ENCODE measurements at regions not wholly inside any gene's neighbourhood (a gene's known extent, or its start where the extent isn't known, plus 50 kb on each side); places are given as distances from the start of the nearest gene placed in this dataset.

DNA sequence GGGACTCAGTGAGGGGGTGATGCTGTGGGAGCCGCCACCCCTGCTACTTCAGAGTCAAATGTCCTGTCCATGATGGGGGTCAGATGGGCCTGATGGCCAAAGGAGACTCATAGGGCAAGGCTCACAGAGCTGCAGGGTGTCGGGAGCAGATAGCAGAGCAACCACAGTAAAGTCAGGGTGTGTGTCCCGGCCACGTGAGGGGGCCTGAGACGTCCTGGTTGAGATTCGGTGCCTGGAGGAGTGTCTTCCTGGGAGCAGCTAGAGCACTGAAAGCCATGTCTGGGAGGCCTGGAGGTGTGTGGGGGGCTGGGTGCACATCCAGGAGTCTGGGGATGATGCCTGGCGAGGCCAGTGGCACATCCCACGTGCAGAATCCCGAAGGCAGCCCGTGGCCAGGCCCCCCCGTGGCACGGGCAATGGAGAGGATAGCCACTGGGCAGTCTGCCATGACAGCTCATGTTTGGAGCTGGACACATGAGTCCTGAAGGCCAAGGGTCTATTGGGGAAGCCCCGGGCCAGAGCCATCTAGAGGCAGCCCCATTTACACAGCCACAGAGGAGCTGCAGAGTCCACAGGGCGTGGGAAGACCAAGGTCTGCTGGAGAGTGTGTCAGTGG lies 308.0 kb upstream of the SFSWAP start:
- DNase-seq (ENCODE audit: low spot score): no peak
- TF ChIP-seq, protein P1, sequence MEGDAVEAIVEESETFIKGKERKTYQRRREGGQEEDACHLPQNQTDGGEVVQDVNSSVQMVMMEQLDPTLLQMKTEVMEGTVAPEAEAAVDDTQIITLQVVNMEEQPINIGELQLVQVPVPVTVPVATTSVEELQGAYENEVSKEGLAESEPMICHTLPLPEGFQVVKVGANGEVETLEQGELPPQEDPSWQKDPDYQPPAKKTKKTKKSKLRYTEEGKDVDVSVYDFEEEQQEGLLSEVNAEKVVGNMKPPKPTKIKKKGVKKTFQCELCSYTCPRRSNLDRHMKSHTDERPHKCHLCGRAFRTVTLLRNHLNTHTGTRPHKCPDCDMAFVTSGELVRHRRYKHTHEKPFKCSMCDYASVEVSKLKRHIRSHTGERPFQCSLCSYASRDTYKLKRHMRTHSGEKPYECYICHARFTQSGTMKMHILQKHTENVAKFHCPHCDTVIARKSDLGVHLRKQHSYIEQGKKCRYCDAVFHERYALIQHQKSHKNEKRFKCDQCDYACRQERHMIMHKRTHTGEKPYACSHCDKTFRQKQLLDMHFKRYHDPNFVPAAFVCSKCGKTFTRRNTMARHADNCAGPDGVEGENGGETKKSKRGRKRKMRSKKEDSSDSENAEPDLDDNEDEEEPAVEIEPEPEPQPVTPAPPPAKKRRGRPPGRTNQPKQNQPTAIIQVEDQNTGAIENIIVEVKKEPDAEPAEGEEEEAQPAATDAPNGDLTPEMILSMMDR (IDR thresholded peaks at IDR 0.05): no peak
- ATAC-seq (ENCODE audit: insufficient number of reproducible peaks, low FRiP score, low read depth): no peak
- H3K27me3 ChIP-seq (replicated peaks; ENCODE audit: insufficient read depth): no peaks in the 10 kb centered on the region
- H3K36me3 ChIP-seq: no peaks in the 10 kb centered on the region
- no peaks in the 10 kb centered on the region for H3K9me3 ChIP-seq
- no peaks in the 10 kb centered on the region for H3K4me1 ChIP-seq (ENCODE audit: control insufficient read depth in 1 of 2, low read depth in 2 of 2)
- no peak overlapping the region for H3K4me3 ChIP-seq
- no peak overlapping the region for H3K27ac ChIP-seq

DNA sequence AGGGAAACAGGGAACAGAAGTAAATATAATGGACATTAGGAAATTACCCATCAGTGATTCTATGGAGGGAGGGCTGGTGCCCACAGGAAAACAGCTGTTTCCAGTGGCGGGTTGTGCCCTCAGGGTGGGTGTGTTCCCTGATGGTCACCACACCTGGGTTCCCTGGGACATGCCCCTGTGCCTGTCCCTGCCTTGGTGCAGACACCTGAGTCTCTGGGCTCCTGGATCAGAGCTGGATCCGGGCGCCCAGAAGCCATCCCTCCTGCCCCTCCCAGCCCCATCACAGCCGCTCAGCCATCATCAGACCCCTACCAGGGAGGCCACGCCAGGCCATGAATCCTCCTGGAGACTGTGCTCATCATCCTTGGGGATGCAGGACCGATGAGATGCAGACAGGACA lies 307.2 kb upstream of the SFSWAP start:
- TF ChIP-seq, protein P1 (IDR thresholded peaks at IDR 0.05): no peak
- DNase-seq (ENCODE audit: low spot score) (no peak), ATAC-seq (ENCODE audit: insufficient number of reproducible peaks, low FRiP score, low read depth) (no peak)

DNA sequence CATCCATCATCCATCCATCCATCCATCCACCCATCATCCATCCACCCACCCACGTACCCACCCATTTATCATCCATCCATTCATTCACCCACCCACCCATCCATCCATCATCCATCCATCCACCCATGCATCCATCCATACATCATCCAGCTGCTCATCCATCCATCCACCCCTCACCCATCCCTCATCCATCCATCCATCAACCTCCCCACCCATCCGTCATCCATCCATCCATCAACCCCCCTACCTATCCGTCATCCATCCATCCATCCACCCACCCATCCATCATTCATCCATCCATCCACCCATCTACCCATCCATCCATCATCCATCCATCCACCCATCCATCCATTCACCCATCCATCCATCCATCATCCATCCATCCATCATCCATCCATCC lies 306.2 kb upstream of the SFSWAP start:
- TF ChIP-seq, protein P1 (IDR thresholded peaks at IDR 0.05): no peak
- ATAC-seq (ENCODE audit: insufficient number of reproducible peaks, low FRiP score, low read depth): no peak
- Histone ChIP-seq H3K4me1 (ENCODE audit: control insufficient read depth in 1 of 2, low read depth in 2 of 2) (no peaks in the 10 kb centered on the region), H3K27ac (no peak overlapping the region), H3K9me3 (no peaks in the 10 kb centered on the region), H3K27me3 (replicated peaks; ENCODE audit: insufficient read depth) (no peaks in the 10 kb centered on the region), H3K4me3 (no peak overlapping the region), H3K36me3 (no peaks in the 10 kb centered on the region)
- DNase-seq (ENCODE audit: low spot score): no peak

More for the DNA sequence above, 307.2 kb upstream of the SFSWAP start:
- no peaks in the 10 kb centered on the region for H3K9me3 ChIP-seq
- H3K27me3 ChIP-seq (replicated peaks; ENCODE audit: insufficient read depth): no peaks in the 10 kb centered on the region
- H3K4me1 ChIP-seq (ENCODE audit: control insufficient read depth in 1 of 2, low read depth in 2 of 2): no peaks in the 10 kb centered on the region
- no peak overlapping the region for H3K4me3 ChIP-seq
- no peak overlapping the region for H3K27ac ChIP-seq
- H3K36me3 ChIP-seq: no peaks in the 10 kb centered on the region

DNA sequence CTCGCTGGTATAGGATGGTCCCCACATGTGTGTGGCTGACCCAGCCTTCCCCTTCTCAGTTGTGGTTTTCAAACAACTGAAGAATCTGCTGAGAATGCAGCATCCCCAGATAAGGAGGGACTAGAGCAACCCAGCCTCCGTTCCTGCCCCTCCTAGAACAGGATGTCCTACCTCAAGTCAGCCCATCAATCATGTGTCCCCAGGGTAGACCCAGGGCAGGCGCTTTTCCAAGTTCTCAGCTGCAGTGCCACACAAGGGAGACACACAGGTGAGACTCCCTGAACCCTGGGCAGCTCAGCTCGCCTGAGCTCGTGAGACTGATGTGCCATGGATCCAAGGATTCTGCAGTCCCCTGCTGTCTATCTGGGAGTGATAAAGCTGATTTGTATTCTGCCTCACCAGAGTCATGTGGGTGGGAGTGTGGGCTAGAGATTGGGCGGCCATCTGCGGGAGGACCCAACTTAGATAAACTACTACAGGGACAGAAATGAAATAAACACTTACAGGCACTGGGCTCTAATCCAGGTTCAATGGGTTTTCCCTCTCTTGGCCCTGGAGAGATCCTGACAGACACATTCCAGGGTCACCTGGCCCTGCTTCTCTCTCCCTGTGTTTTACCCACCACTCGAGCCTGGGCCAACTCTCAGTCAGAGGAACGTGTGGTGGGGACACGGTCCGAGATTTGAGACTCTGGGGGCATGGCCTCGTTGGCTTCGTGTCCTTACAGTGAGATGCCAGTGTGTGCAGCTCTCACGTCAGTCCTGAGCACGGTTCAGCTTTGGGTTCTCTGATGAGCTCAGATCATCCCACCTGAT lies 303.5 kb upstream of the SFSWAP start:
- H3K9me3 ChIP-seq: no peaks in the 10 kb centered on the region
- no peak overlapping the region for H3K4me3 ChIP-seq
- no peaks in the 10 kb centered on the region for H3K36me3 ChIP-seq
- no peaks in the 10 kb centered on the region for H3K27me3 ChIP-seq (replicated peaks; ENCODE audit: insufficient read depth)
- no peaks in the 10 kb centered on the region for H3K4me1 ChIP-seq (ENCODE audit: control insufficient read depth in 1 of 2, low read depth in 2 of 2)
- DNase-seq (ENCODE audit: low spot score) (no peak), ATAC-seq (ENCODE audit: insufficient number of reproducible peaks, low FRiP score, low read depth) (no peak)
- TF ChIP-seq, protein P1 (IDR thresholded peaks at IDR 0.05): no peak
- H3K27ac ChIP-seq: no peak overlapping the region

DNA sequence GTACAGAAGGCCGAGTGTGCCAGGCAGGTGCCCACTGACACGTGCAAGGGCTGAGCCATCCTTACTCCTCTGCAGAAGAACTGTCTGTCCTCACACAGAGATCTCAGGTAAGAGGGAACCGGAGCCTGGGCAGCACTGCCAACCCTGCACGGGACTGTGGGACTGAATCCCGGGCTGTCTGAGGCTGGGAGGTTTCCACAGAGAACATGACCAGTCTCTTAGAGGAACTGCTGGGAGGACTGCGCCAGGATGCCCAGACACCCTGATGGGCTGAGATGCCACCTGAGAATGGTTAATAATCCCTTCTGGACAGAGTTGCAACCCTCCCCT lies 302.9 kb upstream of the SFSWAP start:
- Histone ChIP-seq H3K27me3 (replicated peaks; ENCODE audit: insufficient read depth) (no peaks in the 10 kb centered on the region), H3K4me3 (no peak overlapping the region), H3K4me1 (ENCODE audit: control insufficient read depth in 1 of 2, low read depth in 2 of 2) (no peaks in the 10 kb centered on the region), H3K27ac (no peak overlapping the region), H3K9me3 (no peaks in the 10 kb centered on the region), H3K36me3 (no peaks in the 10 kb centered on the region)
- TF ChIP-seq, protein P1 (IDR thresholded peaks at IDR 0.05): no peak
- no peak for ATAC-seq (ENCODE audit: insufficient number of reproducible peaks, low FRiP score, low read depth)
- DNase-seq (ENCODE audit: low spot score): no peak

Data from thoracic aorta (tissue), 2 donors.